Adrenal gland (tissue), 5 donors: ENCODE measurements at regions not wholly inside any gene's neighbourhood (a gene's known extent, or its start where the extent isn't known, plus 50 kb on each side); places are given as distances from the start of the nearest gene placed in this dataset.

Experiments used
- POLR2A ChIP-seq, 2 donors: fragments of 450-650 bp; IDR thresholded peaks; one replicate each; pipeline ENCODE4 v1.6.1; 2017; ENCODE audit warnings: antibody characterized with exemption in 2 of 2, mild to moderate bottlenecking in 2 of 2, moderate library complexity in 1 of 2
- TF ChIP-seq, protein P1 (sequence below), 6 experiments: fragments of 450-650 bp in 4 of 6; fragments of 200-600 bp in 2 of 6; sonication (generic) in 1 of 6; IDR thresholded peaks; 1 replicate in 5 of 6; 2 replicates in 1 of 6; pipeline versions ENCODE4 v1.5.1 to v1.8.0; 2016 to 2021; ENCODE audit warnings: antibody characterized with exemption in 6 of 6, mild to moderate bottlenecking in 2 of 6, moderate library complexity in 1 of 6
- donor health status: DM: no; HTN: no; CAD: no.

DNA sequence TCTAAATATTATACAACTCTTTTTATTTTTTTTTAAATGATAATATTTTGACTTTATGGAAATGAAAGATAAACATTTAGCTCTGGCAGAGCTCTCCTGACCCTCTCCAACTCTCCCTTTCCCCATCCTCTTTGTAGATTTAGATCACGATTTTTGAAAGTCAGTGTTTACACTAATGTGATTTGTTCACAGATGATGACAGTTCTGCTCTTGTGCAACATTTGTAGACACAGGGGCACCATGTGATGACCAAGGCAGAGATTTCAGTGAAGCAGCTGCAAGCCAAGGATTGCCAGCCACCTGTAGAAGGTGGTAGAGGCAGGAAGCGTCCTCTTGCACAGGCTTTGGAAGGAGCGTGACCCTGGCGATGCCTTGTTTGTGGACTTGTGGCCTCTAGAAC, 483.2 kb downstream of the QKI start:
- TF ChIP-seq POLR2A (IDR thresholded peaks at IDR 0.05): no peak
- TF ChIP-seq, protein P1, sequence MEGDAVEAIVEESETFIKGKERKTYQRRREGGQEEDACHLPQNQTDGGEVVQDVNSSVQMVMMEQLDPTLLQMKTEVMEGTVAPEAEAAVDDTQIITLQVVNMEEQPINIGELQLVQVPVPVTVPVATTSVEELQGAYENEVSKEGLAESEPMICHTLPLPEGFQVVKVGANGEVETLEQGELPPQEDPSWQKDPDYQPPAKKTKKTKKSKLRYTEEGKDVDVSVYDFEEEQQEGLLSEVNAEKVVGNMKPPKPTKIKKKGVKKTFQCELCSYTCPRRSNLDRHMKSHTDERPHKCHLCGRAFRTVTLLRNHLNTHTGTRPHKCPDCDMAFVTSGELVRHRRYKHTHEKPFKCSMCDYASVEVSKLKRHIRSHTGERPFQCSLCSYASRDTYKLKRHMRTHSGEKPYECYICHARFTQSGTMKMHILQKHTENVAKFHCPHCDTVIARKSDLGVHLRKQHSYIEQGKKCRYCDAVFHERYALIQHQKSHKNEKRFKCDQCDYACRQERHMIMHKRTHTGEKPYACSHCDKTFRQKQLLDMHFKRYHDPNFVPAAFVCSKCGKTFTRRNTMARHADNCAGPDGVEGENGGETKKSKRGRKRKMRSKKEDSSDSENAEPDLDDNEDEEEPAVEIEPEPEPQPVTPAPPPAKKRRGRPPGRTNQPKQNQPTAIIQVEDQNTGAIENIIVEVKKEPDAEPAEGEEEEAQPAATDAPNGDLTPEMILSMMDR (IDR thresholded peaks at IDR 0.05): no peak
